GM19452 (cell line): ENCODE measurements at regions not wholly inside any gene's neighbourhood (a gene's known extent, or its start where the extent isn't known, plus 50 kb on each side); places are given as distances from the start of the nearest gene placed in this dataset.

Experiments
- ATAC-seq: cut with Tn5 transposase; IDR thresholded peaks from one replicate; pipeline ENCODE4 v1.9.1; 2021; ENCODE audit not compliant: unreplicated experiment

DNA sequence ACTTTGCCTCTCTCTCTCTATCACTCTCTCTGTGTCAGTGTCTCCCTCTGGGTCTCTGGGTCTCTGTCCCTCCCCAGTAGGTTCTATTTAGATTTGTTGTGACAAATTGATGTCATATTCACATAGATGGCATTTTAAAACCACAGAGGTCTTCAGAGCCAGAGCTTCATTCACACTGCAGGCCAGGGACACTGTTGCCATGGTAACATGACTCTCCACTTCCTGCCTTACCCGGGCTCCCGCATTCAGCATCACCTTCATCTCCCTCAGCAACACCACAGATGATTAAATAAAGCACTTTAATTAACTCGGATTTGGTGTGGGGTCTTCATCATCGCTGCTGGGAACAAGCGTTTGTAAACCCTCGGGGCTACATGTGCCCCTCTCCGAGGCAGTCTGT is 132.6 kb downstream of the ETS2 start:
- ATAC-seq: no peak

DNA sequence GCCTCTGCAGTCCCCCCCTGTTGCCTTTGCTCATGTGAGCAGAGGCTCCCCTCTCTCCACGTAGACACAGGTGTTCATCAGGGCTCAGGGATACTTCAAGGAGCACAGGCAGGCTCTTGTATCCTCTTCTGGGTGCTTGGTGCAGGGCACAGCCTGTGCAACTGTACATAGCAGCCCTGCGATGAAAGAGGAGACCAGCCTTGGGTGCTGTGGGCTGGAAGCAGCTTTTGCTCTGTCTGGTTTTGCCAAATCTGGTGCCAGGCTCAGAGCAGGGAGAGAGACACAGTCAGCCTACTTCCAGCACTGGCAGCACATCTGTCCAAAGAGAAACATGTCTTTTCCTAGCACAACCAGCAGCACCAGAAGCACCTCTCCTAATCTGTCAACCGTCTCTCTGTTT is 132.1 kb downstream of the ETS2 start:
- no peak for ATAC-seq

DNA sequence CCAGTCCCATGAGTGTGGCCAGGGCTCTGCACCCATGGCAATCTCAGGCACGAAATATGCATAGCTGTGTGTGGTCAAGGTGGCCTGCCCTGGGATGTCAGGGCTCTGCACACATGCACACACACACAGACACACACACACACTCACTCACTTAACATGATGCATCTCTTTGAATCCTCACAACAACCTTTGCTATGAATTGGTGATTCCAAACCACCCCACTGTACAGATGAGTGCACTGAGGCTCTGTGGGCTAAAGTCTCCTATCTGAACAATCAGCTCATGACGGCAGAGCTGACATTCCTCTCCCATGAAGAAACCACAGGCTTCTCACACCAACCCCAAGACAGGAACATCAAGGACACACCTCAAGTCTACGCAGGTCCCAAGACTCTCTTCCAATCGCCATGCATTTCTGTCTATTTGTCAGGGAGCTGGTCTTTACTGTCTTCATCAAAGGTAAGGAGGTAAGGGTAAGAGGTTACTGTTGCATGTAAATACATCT is 131.6 kb downstream of the ETS2 start:
- no peak for ATAC-seq

DNA sequence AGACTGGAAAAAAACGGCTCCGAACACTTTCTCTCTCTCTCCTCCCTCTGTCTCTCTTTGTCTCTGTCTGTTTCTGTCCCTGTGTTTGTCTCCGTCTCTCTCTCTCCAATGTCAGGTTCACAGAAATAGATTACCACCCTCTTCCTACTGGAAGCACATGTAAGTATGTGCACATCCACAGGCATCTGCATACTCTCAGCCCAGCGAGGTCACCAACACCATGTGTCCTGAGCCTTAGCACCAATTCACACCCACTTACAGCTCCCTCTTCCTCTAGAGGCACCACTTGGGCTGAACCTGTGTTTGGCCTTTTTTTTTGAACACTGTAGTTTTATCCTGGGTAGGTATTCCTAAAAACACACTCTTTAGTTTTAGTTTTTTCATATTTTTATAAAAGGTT is 130.5 kb downstream of the ETS2 start:
- ATAC-seq: no peak

DNA sequence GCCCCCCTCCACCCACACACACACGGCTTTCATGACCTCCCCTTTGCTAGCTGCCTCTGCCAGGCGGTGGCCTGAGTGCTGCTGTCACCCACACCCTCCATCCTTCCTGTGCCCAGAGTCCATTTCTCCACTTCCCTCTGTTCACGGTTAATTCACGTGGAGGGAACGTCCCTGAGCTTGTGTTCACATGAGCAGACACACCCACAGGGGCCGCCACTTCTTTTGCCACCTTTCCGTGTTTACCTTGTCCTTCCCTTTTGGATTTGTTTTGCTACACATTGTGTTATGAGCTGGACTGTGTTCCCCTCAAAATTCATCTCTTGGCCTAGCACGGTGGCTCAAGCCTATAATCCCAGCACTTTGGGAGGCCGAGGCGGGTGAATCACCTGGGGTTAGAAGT is 128.0 kb downstream of the ETS2 start:
- no peak for ATAC-seq

DNA sequence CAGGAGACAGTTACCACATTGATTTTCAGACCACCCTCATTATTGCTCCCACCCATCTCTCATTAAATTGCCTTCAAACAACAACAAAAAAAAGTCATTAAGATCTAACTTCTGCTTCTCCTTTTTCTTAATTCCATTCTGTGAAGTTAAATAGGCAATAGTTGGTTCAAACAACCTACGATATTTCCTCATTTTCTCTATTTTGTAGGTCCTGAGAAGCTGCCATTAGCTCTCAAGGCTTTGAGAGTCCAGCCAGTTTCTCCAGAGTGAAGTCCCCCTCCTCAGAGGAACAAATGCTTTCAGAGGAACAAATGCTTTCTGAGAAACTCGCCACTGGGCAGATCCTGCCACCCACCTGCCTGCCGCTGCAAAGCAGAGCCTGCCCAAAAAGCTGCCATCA is 125.6 kb downstream of the ETS2 start:
- ATAC-seq: no peak

DNA sequence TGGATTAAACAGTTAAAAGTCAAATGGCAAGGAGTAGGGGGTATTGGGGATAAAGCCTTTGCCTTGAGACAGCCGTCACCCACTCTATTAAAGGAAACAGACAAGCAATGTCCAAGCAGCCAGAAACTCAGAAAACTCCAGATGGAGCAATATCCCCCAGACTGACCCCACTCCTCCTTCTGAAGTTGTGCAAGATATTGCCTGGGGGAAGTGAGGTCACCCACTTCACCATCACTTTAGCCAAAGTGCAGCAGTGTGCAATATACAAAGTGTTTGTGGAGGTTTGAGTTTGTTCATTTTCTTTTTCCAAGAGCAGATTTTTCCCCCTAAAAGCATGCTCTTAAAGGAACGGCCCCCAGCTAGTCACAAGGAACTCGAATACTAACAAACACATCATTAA is 125.1 kb downstream of the ETS2 start:
- no peak for ATAC-seq

DNA sequence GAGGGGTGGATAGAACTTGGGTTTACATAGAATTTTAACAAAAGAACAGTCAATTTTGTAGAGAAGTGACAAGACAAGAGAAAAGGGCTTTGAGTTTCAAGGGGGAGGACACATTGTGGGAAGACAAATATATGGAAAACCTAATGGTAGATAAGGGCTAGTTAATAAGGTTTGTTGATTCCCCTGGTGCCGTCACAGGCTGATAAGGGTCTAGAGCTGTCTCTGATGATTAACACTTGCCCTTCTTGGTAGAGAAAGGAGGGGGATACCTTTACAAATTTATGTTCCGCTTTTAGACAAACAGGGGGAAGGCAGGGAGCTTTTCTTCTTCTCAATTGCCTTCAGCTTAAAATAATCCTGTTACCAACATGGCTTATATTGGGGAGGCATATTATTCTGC is 124.3 kb downstream of the ETS2 start:
- no peak for ATAC-seq

DNA sequence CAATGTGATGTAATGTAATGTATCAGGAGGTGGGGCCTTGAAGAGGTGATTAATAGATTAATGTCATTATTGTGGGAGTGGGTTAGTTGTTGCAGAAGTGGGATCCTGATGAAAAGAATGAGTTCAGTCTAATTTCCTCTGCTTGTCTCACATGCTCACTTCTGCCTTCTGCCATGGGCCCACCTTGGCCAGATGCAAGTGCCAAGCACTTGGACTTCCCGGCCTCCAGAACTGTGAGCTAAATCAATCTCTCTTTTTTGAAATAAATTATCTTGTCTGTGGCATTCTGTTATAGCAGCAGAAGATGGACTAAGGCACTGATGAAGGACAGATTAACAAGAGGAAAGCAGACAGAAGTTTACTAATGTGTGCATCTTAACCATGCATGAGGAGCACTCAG is 123.9 kb downstream of the ETS2 start:
- no peak for ATAC-seq

DNA sequence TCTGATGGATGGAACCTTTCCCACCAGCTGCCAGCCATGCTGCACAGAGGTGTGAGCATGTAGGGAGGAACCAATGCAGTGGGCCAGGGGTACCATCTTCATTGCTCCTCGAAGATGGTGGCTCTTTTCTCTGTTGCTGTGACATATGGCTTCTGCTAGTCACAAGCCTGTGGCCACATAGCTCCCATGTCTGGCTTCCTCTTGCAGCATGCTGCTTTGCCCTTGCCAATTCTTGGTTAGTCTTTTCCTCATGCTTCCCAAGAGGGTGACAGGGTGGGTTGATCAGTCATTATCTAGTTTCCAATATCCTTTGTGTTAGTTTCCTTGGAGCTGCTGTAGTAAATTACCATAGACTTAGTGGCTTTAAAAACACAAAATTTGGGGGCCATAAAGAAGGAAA is 123.4 kb downstream of the ETS2 start:
- no peak for ATAC-seq

DNA sequence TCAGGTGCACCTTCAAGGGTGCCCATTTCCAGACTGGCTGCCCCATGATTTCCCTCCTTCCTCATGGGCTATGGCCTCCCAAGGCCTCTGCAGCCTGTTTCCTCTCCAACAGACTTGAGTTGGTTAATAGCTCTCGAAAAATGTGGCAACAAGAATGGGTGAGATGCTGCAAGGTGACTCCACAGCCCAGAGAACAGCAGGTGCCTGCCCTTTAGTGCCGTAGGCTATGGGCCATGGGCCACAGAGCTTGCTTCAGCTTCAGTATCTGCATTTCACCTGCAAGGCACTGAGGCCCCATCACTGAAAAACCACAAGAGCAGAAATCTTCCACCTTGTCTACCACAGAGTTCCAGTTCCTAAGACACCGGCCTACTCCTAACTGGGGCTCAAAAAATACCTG is 122.0 kb downstream of the ETS2 start:
- ATAC-seq: no peak

DNA sequence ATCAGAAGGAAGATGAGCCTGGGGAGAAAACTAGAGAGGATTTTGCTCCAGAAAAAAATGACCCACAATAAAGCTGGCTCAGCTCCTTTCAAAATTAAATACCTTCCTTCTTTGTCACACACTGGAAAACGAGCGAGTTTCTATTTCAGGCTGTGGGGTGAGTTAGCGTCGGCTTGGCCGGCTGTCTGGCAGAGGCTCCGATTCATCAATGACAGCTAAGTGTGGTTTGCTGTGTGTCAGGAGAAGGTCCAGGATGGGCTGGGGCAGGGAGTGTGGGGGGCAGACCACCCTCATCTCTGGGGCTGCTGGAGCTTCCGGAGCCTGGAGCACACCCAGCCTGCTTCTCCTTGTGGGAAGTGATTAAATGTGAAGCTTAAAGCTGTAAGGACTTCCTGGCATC is 120.2 kb downstream of the ETS2 start:
- ATAC-seq: no peak

DNA sequence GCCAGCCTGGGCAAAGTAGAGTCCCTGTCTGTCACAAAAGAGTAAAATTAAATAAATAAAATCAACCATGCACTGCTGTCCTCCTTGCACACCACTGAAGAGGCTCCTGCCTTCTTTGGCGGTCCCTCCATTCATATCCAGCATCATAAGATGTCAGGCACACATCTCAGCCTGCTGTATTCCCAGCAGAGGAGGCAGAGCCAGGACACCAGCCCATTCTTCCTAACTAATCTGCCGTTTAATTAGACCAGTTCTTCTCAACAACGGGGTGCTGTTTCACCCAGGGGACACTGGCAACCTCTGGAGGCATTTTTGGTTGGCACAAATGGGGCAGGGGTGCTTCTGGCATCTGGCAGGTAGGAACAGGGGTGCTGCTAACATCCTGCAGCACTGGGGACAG is 119.7 kb downstream of the ETS2 start:
- ATAC-seq: no peak

DNA sequence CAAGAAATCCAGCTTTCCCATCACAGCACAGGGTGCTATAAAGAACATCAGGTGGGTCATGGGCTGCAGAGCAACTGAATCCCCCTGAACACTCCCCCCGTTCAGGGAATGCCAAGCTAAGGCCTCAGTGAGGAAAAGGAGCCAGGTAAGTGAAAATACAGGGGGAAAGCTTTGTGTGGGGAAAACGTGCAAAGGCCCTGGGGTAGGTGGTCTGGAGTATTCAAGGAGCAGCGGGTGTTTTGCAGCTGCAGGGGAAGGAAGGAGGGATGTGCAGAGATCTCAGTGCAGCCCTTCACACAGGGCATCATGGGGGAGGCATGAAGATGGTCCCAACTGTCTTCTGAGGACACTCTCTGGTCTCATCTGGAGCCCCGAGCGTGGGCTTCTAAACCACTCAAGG is 119.2 kb downstream of the ETS2 start:
- no peak for ATAC-seq

DNA sequence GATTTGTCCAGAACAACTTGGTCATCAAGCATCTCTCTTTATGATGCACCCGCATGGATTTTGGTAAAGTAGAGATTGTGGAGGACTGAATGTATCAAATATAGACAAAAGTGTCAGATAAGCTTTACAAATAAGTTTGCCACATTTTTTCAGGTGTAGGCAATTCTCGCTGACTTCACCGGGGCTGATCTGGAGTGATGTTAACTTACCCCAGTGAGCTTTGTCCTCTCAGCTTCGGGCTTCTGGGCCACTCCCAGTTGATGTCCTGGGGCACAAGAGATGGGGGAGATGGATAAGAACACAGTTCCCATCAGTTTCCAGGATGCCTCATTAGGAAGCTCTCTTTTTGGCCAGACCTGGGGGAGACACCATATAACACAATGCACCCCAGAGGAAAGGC is 117.7 kb downstream of the ETS2 start:
- no peak for ATAC-seq

DNA sequence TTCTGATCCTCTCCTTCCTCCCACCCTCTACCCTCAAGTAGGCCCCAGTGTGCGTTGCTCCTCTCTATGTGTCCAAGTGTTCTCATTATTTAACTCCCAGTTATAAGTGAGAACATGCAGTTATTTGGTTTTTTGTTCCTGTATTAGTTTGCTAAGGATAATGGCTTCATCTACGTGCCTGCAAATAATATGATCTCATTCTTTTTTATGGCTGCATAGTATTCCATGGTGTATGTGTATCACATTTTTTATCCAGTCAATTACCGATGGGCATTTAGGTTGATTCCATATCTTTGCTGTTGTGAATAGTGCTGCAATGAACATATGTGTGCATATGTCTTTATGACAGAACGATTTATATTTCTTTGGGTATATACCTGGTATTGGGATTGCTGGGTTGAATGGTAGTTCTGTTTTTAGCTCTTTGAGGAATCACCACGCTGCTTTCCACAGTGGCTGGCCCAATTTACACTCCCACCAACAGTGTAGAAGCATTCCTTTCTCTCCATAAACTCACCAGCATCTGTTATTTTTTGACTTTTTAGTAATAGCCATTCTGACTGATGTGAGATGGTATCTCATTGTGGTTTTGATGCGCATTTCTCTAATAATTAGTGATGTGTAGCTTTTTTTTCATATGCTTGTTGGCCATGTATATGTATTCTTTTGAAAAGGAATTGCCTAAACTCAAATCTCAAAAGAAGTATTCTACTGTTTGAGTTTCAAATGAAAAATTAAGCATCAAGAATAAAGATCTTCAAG is 116.9 kb downstream of the ETS2 start:
- ATAC-seq: no peak

DNA sequence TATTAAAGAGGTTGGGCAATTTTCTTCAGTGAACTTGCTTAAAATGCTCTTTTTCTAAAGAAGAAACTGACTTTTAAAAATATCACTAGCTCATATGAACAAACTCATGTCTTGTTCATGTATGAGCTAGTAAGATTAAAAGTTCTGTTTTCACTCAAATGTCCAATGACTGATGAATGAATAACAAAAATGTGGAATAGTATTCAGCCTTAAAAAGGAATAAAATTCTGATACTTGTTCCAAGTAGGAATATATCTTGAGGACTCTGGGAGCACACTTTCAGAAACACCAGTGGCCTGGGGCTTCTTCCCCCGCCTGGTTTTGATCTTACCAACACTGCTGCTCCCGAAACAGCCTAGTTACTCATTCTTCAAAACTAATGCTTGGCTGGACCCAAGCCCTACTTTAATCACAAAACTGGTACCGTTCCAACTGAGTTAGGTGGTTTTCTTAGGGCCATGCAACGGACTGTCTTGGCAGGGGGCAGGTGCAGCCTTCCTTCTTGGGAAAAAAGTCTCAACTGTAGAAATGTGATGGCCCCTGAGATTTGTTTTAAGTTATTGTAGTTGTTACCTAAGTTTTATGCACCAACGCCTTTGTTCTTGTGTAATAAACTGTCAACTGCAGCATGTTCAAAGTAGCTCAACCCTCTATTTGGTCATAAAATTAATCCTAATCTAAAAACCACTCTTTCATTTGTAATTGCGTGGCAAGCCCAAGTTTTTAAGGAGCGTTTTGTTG is 116.0 kb downstream of the ETS2 start:
- no peak for ATAC-seq

DNA sequence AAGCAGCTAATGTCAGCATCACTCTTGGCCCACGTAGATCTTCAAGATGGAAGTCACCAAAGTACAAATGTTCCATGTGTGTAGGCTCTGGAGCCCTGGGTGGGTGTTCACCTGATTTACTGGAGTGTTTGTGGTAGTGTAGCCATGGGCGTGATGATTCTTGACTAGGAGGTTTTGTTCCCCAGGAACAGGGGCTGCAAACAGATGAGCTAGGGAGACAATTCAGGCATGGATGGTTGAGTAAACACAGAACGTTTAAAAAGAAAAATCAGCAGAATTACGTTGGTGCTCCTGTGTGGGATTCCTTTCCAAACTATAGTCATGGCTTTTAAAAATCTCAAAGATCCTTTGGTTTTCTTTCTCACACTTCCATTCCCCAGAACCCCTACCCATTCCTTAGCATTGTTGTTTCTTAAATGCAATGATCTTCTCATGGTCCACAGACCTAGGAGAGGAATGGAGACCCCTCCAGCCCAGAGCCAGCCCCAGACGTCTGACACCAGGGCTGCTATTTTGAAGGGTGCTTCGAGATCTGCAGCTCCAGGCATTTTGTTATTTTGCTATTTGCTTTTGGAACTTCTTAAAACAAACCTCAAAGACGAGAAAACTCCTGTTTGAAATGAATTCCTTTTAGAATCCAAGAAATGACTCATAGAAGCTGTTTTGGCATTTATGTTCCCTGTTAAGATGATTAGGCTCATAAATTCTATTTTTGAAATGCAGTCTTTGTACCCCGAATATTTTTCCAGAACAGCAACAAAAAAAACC is 115.1 kb downstream of the ETS2 start:
- no peak for ATAC-seq

DNA sequence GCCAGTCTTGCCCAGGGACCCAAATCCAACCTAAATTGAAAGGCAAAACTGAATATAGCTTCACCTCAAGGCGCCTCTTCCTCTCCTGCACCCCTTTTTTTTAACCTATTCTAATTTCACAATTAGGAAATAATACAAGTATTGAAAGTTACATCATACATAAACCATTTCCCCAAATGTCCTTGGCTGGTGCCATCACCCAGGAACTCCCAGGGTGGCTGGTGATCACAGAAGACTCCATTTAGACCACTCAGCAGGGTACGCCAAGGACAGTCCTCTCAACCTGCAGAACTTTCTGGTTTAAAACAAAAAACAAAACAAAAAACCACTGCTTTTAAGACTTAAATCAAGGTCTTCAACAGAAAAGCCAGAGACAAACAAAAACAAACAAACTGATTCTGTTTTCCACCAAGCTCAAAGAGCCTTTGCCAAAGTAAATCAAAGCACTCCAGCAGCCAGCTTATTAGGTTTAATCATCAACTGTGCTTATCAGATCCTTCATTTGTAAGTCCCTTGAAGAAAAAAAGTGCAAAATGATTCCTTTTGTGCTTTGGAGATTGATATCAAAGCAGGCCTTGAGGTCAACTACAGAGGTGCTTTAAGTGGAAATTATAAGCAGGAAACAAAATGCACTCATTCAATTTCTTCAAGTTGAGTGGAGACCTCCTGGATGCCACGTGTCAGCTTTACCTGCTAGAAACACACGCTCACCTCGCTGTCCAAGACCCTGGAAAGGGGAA is 113.0 kb downstream of the ETS2 start:
- no peak for ATAC-seq

DNA sequence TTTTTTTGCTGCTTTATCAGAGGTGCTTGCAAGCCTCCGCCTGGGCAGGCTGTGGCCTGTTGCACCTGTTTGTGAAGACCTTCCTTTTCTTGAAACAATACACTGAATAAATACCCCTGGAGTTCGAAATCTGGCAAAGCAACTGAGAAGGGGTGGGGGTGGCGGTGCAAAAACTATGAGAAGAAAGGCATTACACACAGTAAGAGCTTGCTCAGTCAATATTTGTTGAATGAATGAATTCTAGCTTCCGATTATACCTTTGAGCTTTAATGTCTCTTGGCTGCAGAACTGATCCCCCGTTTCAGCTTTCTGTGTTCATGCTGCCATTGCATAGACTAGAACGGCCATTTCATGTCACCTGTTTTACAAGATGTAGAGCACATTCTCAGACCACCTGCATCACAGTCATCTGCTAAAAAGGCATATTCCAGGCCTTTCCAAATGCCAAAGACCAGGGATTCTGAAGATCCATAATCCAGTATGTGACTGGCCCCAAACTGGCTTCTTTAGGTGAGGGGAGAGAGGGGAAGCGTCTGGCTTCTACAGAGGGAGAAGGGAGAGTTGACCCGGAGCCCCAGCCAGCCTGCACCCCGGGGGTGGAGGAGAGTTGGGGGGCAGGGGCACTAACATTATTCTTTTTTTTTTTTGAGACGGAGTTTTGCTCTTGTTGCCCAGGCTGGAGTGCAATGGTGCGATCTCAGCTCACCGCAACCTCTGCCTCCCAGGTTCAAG is 111.5 kb downstream of the ETS2 start:
- no peak for ATAC-seq
